Activated CD4-positive, alpha-beta T cell treated with anti-CD3 and anti-CD28 coated beads, Interleukin-2, Interleukin-4, amounts not matched to agents 100 ng/mL and 50 ng/mL, durations not matched to agents 16 hours and 8 hours (primary cell): ENCODE measurements at regions not wholly inside any gene's neighbourhood (a gene's known extent, or its start where the extent isn't known, plus 50 kb on each side); places are given as distances from the start of the nearest gene placed in this dataset.
"Not testable (repeated sequence)": the region's sequence is repeated elsewhere in the genome, so short reads cannot be mapped to it uniquely, and the experiment has no call there.

Experiments used
- DNase-seq: peaks from one replicate; pipeline ENCODE4 v3.0.0-alpha.2; 2020; ENCODE audit warnings: low spot score

DNA sequence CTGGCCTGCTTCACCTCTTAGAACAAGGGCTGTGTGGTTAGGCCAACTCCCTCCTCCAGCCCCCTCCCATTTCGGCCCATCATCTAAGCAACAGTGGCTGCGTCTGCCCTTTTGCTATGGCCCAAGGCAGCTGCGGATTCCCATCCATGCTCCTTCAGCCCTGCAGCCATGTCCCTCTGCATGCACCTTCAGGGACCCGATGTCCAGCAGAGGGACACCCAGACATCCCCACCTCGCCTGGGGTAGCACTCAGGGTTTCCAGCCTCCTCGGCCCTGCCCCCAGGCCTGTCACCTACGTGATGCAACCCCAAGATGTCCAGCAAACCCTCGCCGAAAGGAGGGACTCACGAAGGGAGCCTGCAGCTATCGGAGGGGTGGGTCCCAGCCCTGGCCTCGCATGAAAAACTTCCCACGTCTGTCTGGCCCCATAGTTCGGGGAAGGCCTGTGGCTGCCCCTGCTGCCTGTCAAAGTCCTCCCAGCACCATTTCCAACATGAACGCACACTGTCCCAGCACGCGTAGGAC is 194.4 kb downstream of the CTTN start:
- DNase-seq, result no peak

DNA sequence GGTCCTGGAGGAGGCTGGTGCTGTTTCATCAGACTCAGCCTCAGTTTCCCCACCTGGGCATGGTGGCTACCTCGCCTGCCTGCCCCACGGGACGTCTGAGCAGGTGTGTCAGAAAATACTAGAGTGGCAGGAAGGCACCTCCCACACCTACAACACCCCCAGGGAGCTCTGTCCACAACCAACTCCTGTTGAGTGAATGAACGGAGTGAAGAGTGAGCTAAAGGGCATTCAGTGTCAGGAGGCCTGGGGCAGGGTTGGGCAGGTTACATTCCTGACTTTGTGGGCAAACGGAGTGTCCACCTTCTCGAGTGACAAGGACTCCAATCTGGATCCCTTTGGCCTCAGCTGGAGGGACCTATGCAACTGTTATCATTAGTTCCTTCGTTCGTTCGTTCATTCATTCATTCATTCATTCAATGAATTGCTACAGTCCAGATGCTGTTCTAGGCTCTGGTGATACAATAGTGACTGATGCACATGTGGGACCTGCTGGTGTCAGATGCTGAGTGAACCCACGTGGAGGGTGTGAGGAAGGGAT is 195.2 kb downstream of the CTTN start:
- DNase-seq, result no peak

DNA sequence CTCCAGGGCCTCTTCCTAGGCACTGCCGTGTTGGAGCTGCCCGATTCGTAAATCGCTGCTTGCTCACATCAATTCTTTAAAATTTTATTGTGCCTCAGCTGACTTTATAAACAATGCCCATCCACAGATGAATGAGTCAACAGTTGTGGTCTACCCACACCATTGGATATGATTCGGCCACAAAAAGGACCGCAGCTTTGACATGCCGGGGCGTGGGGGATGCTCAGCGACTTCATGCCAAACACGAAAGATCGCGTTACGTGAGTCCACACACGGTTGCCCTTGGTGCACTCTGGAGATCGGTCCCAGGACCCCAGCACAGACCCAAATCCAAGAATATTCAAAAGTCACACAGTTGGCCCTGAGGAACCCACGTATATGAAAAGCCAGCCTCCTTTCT is 195.7 kb downstream of the CTTN start:
- no peak for DNase-seq

GRCh38 chr11:70594606-70595005 is 196.3 kb downstream of the CTTN start:
- DNase-seq, result no peak

DNA sequence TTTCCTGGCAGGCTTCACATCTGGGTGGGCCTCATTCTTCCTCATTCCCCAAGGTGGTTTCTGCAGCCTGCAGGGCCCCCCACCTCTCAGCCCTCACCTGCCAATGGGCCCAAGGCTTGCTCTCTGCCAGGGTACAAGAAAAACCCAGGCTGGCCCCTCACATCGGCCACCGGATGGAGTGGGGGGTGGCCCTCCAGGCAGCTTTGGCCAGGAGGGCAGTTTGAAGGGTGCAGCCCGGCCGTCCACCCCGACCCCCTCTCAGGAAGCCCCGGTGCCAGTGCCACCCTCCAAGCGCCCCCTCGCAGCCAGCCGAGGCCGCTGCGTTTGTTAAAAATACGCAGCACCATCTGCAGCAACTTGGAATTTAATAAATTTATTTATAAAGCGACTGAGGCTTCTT is 196.7 kb downstream of the CTTN start:
- DNase-seq, result no peak

GRCh38 chr11:70595452-70595851 is 197.1 kb downstream of the CTTN start:
- no peak for DNase-seq

- no peak for DNase-seq
Observed at GRCh38 chr11:70596091-70596490, 197.8 kb downstream of the CTTN start.

DNA sequence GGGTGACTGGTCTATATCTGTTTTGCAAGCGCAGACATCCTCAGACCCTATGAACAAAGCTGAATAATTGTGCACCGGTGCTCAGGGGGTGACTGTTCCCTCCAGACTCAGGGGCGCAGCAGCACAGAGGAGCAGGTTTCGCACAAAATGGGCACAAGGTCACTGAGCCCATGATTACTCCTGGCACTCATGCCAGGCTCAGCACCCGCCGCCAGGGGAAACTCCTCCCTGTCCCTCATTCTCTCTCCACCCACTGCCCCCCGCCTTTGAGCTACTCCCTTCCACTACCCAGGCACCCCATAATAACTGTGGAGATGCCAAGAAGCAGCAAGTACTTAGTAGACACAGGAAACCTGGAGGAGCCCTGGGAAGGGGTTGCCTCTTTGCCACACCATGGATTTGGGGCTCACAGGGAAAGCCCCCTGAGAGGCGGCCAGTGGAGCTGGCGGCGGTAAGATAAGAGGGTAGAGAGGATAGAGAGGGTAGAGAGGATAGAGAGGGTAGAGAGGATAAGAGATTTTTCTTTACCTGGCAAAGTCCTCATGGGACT is 198.8 kb downstream of the CTTN start:
- DNase-seq, result no peak

- no peak for DNase-seq
Observed at GRCh38 chr11:70597751-70598625, 199.7 kb downstream of the CTTN start.

DNA sequence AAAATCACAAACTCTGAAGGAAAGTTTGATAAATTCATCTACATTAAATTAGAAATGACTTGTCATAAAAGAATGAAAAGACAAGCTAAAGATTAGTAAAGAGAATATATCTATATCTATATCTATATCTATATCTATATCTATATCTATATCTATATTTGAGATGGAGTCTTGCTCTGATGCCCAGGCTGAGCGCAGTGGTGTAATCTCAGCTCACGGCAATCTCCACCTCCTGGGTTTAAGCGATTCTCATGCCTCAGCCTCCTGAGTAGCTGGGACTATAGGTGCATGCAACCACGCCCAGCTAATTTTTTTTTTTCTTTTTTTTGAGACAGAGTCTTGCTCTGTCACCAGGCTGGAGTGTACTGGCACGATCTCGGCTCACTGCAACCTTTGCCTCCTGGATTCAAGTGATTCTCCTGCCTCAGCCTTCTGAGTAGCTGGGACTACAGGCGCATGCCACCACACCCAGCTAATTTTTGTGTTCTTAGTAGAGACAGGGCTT is 202.6 kb downstream of the CTTN start:
- not testable (repeated sequence) for DNase-seq

- DNase-seq, result no peak
Observed at GRCh38 chr11:70601861-70602538, 203.7 kb downstream of the CTTN start.

GRCh38 chr11:70603114-70603755 is 204.9 kb downstream of the CTTN start:
- DNase-seq, result no peak

- no peak for DNase-seq
Observed at GRCh38 chr11:70603756-70604211, 205.5 kb downstream of the CTTN start.

DNA sequence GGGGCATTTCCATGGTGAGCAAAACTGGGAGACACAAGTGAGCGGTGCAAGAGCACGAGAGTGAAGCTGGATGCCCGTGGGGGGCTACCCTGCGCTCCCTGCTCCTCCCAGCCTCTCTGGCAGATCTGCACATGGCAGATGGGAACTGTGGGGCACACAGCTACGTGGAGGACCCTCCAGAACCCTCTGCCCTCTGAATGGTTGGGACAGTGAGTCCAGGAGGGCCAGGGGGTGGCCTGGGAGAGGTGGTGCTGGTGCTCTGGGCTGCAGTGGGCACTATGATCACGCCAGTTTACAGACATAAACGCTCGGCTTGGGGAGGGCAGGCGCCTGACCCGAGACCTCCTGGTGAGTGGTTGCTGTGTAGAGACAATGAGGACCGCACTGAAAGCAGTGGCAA is 205.9 kb downstream of the CTTN start:
- DNase-seq, result no peak

GRCh38 chr11:70604630-70605467 is 206.5 kb downstream of the CTTN start:
- no peak for DNase-seq

DNA sequence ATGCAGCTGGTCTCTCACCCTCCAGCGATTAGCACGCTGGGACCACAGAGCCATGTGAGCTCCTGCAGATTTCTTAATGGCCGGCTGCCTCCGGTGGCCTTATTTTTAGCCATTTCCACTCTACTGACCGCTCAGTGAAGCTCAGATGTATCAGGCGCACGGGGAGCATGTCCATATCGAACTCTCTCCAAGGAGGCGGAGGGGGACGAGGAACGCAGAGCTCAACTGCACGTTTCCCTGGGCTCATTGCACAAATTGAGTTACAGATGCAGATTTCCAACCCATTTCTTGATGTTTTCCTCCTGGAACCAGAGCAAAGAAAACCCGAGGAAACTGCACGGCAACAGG is 207.1 kb downstream of the CTTN start:
- DNase-seq, result no peak

DNA sequence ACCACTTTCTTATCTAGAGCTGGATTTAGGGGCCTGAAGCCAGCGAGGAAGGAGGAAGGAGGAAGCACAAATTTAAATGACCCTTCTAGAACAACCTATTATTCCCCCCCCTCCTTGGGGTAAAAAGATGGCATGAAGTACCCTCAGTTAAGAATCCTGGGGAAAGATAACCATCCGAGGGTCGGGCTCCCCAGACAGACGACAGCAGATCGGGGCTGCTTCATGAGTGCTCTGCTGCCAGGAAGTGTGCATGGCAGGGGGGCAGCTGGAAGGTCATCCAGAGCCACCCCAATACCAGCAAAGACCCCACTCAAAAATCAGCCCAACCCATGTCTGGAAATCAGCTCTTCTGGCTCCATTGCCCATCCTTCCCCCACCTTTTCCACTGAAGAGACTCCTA is 207.5 kb downstream of the CTTN start:
- DNase-seq, result no peak

- no peak for DNase-seq
Observed at GRCh38 chr11:70606248-70606950, 208.1 kb downstream of the CTTN start.

DNA sequence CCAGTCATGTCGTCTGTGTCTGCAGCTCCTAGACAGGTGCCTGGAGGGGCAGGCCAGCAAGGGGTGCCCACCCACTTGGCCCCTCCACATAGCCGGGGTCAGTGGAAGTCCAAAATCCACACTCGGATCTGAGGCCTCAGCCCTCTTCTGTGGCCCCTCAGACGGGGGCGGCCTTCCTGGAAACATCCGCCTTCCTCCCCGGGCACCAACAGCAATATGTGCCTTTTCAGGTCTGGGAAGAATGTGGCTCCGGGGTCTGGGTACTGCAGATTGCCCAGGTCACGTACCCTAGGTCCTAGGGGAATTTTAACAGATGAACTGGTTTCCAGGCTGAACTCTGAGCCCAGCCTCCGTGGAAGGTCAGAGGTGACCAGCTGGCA is 208.6 kb downstream of the CTTN start:
- DNase-seq, result no peak

DNA sequence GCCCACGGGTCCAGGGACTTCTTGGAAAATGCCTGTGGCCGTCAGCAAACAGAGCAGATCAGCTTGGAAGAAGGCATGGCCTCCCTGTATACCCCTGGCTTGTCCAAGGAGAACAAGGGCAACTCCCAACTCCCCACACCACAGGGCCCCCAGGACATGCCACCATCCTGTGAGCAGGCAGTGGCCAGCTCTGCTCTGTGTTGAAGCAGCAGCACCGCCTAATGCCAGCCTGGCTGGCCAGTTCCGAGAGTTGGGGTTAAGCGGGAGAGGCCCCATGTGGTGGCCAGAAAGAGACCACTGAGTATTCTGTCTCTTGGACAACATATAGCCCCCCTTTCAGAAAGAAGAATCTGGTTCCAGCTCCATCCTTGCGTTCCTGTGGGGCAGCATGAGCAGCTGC is 209.2 kb downstream of the CTTN start:
- DNase-seq, result no peak
